Uterus (tissue), 2 donors: ENCODE measurements at regions not wholly inside any gene's neighbourhood (a gene's known extent, or its start where the extent isn't known, plus 50 kb on each side); places are given as distances from the start of the nearest gene placed in this dataset.

Experiments used
- POLR2A ChIP-seq, 2 donors: fragments of 450-650 bp; IDR thresholded peaks; one replicate each; pipeline ENCODE4 v1.6.1; 2016; ENCODE audit warnings: antibody characterized with exemption in 2 of 2, mild to moderate bottlenecking in 1 of 2, moderate library complexity in 1 of 2
- TF ChIP-seq, protein P1 (sequence below), 4 experiments: fragments of 200-600 bp in 2 of 4; fragments of 450-650 bp in 2 of 4; sonication (generic) in 2 of 4; IDR thresholded peaks; one replicate each; pipeline ENCODE4 v1.5.1; 2016 to 2019; ENCODE audit warnings: antibody characterized with exemption in 4 of 4, mild to moderate bottlenecking in 2 of 4, moderate library complexity in 1 of 4

- TF ChIP-seq, protein P1, sequence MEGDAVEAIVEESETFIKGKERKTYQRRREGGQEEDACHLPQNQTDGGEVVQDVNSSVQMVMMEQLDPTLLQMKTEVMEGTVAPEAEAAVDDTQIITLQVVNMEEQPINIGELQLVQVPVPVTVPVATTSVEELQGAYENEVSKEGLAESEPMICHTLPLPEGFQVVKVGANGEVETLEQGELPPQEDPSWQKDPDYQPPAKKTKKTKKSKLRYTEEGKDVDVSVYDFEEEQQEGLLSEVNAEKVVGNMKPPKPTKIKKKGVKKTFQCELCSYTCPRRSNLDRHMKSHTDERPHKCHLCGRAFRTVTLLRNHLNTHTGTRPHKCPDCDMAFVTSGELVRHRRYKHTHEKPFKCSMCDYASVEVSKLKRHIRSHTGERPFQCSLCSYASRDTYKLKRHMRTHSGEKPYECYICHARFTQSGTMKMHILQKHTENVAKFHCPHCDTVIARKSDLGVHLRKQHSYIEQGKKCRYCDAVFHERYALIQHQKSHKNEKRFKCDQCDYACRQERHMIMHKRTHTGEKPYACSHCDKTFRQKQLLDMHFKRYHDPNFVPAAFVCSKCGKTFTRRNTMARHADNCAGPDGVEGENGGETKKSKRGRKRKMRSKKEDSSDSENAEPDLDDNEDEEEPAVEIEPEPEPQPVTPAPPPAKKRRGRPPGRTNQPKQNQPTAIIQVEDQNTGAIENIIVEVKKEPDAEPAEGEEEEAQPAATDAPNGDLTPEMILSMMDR (IDR thresholded peaks at IDR 0.05) = no peak
- no peak for TF ChIP-seq POLR2A (IDR thresholded peaks at IDR 0.05)
Measured at GRCh38 chr2:16520891-16521290, 144.7 kb downstream of the CYRIA start.
